CD4-positive, alpha-beta T cell (primary cell): ENCODE measurements at regions not wholly inside any gene's neighbourhood (a gene's known extent, or its start where the extent isn't known, plus 50 kb on each side); places are given as distances from the start of the nearest gene placed in this dataset.
"Not testable (repeated sequence)": the region's sequence is repeated elsewhere in the genome, so short reads cannot be mapped to it uniquely, and the experiment has no call there.

Experiments used
- ATAC-seq: fragments of 200-7000 bp; cut with Tn5 transposase; one replicate; pipeline ENCODE4 v1.10.0; 2022; ENCODE audit warnings: mild to moderate bottlenecking; ENCODE audit not compliant: poor library complexity
- CTCF ChIA-PET: fragments of 350-600 bp; sonication (Branson Sonifier 250); formaldehyde crosslinking; loops from one replicate; lab custom pipeline; 2021; ENCODE audit warnings: antibody characterized with exemption, inconsistent platforms; lab: Charles Lee
- POLR2A ChIA-PET: fragments of 350-600 bp; sonication (Branson Sonifier 250); formaldehyde crosslinking; loops from one replicate; lab custom pipeline; 2021; ENCODE audit warnings: antibody characterized with exemption, inconsistent platforms; lab: Charles Lee
- DNase-seq, 14 experiments: peaks; one replicate each; pipeline ENCODE4 v3.0.0-alpha.2; 2013 to 2020; ENCODE audit warnings: mixed read lengths in 2 of 14
- H3K27ac ChIP-seq, 2 donors: one replicate each; pipeline versions ENCODE4 v1.5.1 to v1.7.0; 2013; ENCODE audit warnings: low read length in 2 of 2, low read depth in 1 of 2, mild to moderate bottlenecking in 1 of 2
- H3K27me3 ChIP-seq, 2 experiments: 1 replicate in 1 of 2; 2 replicates in 1 of 2; pipeline versions ENCODE4 v1.6.1 to v1.7.0; 2013; ENCODE audit warnings: low read length in 2 of 2, control low read depth in 1 of 2, mild to moderate bottlenecking in 1 of 2, moderate library complexity in 1 of 2; ENCODE audit not compliant: insufficient read depth in 2 of 2, control insufficient read depth in 1 of 2
- H3K36me3 ChIP-seq: one replicate; pipeline ENCODE4 v1.6.1; 2013; ENCODE audit warnings: low read length, control low read depth; ENCODE audit not compliant: insufficient read depth
- H3K4me1 ChIP-seq: one replicate; pipeline ENCODE4 v1.6.1; 2013; ENCODE audit warnings: low read length, control low read depth; ENCODE audit not compliant: insufficient read depth
- H3K4me3 ChIP-seq: one replicate; pipeline ENCODE4 v1.5.1; 2013; ENCODE audit warnings: mild to moderate bottlenecking, low read length, moderate library complexity
- H3K9me3 ChIP-seq, 2 experiments: 1 replicate in 1 of 2; 2 replicates in 1 of 2; pipeline versions ENCODE4 v1.6.1 to v1.7.0; 2013; ENCODE audit warnings: low read length in 2 of 2, mild to moderate bottlenecking in 2 of 2, control low read depth in 1 of 2, moderate library complexity in 1 of 2; ENCODE audit not compliant: control insufficient read depth in 1 of 2, insufficient read depth in 1 of 2
- H3K27ac Mint-ChIP-seq: one replicate; pipeline ENCODE4 v1.8.0; 2020; ENCODE audit warnings: mixed read lengths
- H3K27me3 Mint-ChIP-seq: one replicate; pipeline ENCODE4 v1.8.0; 2021; ENCODE audit warnings: mixed read lengths
- H3K36me3 Mint-ChIP-seq: one replicate; pipeline ENCODE4 v1.8.0; 2021; ENCODE audit warnings: low read depth, mixed read lengths
- H3K4me1 Mint-ChIP-seq: one replicate; pipeline ENCODE4 v1.8.0; 2021; ENCODE audit warnings: low read depth, mixed read lengths
- H3K4me3 Mint-ChIP-seq: one replicate; pipeline ENCODE4 v1.8.0; 2020; ENCODE audit warnings: mild to moderate bottlenecking, mixed read lengths
- H3K9me3 Mint-ChIP-seq: one replicate; pipeline ENCODE4 v1.8.0; 2020; ENCODE audit warnings: mixed read lengths
- intact Hi-C, 2 experiments: fragments of 100-400 bp; cut with DNase I in 1 of 2; cut with micrococcal nuclease in 1 of 2; formaldehyde crosslinking; loops; one replicate each; pipeline versions ENCODE4 v1.15.1 to v1.9.0; 2023 to 2025; cut with DNase I, micrococcal nuclease
- TF ChIP-seq, protein P1 (sequence below): fragments of 200-600 bp; IDR thresholded peaks from one replicate; pipeline ENCODE4 v1.8.0; 2022; ENCODE audit warnings: antibody characterized with exemption, mild to moderate bottlenecking

DNA sequence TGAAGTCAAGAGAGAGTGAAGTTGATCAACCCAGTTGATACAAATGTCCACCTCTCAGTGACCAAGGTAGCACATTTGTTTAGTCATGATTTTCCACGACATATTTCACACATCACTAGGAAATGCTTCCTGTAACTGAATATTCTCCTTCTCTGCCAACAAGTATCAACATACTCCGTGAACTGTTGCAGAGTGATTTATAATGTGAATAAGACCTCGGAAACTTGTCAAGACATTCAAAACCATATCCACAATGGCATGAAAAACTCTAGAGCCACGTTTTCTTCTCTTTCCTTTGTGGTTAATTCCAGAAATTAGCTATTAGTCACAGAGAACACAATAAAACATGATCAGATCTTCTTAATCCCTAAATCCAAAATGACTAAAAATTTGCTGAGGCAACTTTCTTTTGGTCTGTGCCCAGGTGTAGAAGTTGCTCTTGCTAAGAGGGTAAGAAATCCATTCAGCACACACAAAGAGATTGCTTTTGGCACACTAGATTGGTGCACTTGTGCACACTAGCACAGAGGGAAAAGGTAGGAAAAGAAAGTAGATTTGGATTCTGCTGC, 244.3 kb upstream of the NRIP1 start:
- Histone ChIP-seq H3K27me3 (no peaks in the 10 kb centered on the region), H3K9me3 (no peaks in the 10 kb centered on the region), H3K4me3 (no peak overlapping the region), H3K27ac (no peak overlapping the region), H3K4me1 (no peaks in the 10 kb centered on the region), H3K36me3 (no peaks in the 10 kb centered on the region)
- DNase-seq (no peak), ATAC-seq (no peak)
- ChIA-PET CTCF (no interaction called here), POLR2A (no interaction called here)
- Mint-ChIP-seq H3K27ac (no peak overlapping the region), H3K36me3 (no peaks in the 10 kb centered on the region), H3K9me3 (no peaks in the 10 kb centered on the region), H3K4me3 (no peak overlapping the region), H3K27me3 (peaks cover 5% of the 10 kb centered on the region), H3K4me1 (no peaks in the 10 kb centered on the region)
- intact Hi-C loops = no loop called here
- TF ChIP-seq, protein P1, sequence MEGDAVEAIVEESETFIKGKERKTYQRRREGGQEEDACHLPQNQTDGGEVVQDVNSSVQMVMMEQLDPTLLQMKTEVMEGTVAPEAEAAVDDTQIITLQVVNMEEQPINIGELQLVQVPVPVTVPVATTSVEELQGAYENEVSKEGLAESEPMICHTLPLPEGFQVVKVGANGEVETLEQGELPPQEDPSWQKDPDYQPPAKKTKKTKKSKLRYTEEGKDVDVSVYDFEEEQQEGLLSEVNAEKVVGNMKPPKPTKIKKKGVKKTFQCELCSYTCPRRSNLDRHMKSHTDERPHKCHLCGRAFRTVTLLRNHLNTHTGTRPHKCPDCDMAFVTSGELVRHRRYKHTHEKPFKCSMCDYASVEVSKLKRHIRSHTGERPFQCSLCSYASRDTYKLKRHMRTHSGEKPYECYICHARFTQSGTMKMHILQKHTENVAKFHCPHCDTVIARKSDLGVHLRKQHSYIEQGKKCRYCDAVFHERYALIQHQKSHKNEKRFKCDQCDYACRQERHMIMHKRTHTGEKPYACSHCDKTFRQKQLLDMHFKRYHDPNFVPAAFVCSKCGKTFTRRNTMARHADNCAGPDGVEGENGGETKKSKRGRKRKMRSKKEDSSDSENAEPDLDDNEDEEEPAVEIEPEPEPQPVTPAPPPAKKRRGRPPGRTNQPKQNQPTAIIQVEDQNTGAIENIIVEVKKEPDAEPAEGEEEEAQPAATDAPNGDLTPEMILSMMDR = no peak

DNA sequence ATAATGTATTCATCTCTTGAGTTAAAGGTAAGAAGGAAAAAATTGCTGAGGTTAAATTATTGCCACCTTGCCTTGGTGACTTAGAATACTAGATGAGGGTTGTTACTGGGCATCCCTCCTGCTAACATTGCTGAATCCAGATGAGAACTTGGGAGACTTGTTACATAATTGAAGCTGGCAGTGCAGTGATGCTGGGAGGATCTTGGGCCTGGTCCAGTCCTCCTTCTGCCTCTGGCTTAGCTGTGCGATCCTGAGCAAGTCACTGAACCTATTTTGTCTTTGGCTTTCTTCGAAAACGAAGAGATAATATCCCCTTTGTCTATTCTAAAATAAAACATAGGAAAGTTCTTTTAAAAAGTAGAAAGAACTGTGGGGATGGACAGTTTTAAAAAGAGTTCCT, 244.9 kb upstream of the NRIP1 start:
- no peak for DNase-seq
- no peaks in the 10 kb centered on the region for H3K9me3 ChIP-seq
- intact Hi-C loops = no loop called here

DNA sequence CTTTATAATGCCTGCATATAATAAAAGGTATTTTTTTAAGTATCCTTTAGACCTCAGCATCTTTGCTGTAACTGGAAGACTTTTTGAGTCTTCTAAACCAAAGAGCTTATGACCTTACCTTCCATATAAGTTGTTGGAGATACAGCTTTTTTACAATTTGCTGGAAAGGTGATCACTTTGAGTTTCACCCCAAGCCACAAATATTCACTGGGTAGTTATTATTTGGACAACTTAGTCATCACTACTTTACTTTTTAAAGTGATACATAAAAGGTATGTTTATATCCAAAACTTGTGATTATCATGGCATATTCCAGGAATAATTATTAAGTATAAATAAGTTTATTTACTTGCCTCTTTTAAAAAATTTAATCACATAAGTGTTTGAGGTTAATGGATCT, 246.7 kb upstream of the NRIP1 start:
- H3K9me3 Mint-ChIP-seq = peaks cover 2% of the 10 kb centered on the region
- no peaks in the 10 kb centered on the region for H3K27me3 ChIP-seq
- no peak overlapping the region for H3K27ac Mint-ChIP-seq
- no peaks in the 10 kb centered on the region for H3K4me1 ChIP-seq
- ATAC-seq (no peak), DNase-seq (no peak)
- TF ChIP-seq, protein P1 = no peak
- no peak overlapping the region for H3K4me3 Mint-ChIP-seq
- no peak overlapping the region for H3K4me3 ChIP-seq
- no peaks in the 10 kb centered on the region for H3K36me3 ChIP-seq
- intact Hi-C loops = no loop called here
- H3K9me3 ChIP-seq = no peaks in the 10 kb centered on the region
- ChIA-PET POLR2A (no interaction called here), CTCF (no interaction called here)
- no peaks in the 10 kb centered on the region for H3K27me3 Mint-ChIP-seq
- H3K27ac ChIP-seq = no peak overlapping the region
- H3K36me3 Mint-ChIP-seq = no peaks in the 10 kb centered on the region
- no peaks in the 10 kb centered on the region for H3K4me1 Mint-ChIP-seq

More for the DNA sequence above, 244.9 kb upstream of the NRIP1 start:
- TF ChIP-seq, protein P1 = no peak
- Histone ChIP-seq H3K27me3 (no peaks in the 10 kb centered on the region), H3K4me3 (no peak overlapping the region), H3K36me3 (no peaks in the 10 kb centered on the region), H3K4me1 (no peaks in the 10 kb centered on the region), H3K27ac (no peak overlapping the region)
- Mint-ChIP-seq H3K4me1 (no peaks in the 10 kb centered on the region), H3K27ac (no peak overlapping the region), H3K9me3 (no peaks in the 10 kb centered on the region), H3K27me3 (peaks cover 5% of the 10 kb centered on the region), H3K4me3 (no peak overlapping the region), H3K36me3 (no peaks in the 10 kb centered on the region)
- ATAC-seq = no peak
- ChIA-PET CTCF (no interaction called here), POLR2A (no interaction called here)

DNA sequence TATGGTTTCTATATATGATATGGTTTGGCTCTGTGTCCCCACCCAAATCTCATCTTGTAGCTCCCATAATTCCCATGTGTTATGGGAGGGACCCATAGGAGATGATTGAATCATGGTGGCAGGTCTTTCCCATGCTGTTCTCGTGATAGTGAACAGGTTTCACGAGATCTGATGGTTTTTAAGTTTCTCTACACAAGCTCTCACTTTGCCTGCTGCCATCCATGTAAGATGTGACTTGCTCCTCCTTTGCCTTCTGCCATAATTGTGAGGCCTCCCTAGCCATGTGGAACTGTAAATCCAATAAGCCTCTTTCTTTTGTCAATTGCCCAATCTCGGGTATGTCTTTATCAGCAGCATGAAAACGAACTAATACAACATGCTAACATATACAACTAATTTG, 252.2 kb upstream of the NRIP1 start:
- H3K9me3 Mint-ChIP-seq, H3K27me3 Mint-ChIP-seq, H3K9me3 ChIP-seq, H3K36me3 Mint-ChIP-seq, H3K4me3 Mint-ChIP-seq, H3K4me1 ChIP-seq, H3K4me1 Mint-ChIP-seq, intact Hi-C loops, H3K36me3 ChIP-seq, H3K27ac ChIP-seq, CTCF ChIA-PET, H3K4me3 ChIP-seq, ATAC-seq, DNase-seq, POLR2A ChIA-PET, H3K27me3 ChIP-seq, H3K27ac Mint-ChIP-seq: not testable (repeated sequence)
